Ishikawa (cell line): ENCODE measurements at regions not wholly inside any gene's neighbourhood (a gene's known extent, or its start where the extent isn't known, plus 50 kb on each side); places are given as distances from the start of the nearest gene placed in this dataset.

Source experiments
- CEBPB ChIP-seq: IDR thresholded peaks from 2 replicates; pipeline ENCODE4 v1.6.1; 2012
- CREB1 ChIP-seq: IDR thresholded peaks from 2 replicates; pipeline ENCODE4 v1.6.1; 2012; ENCODE audit warnings: low read depth
- EGR1 ChIP-seq: IDR thresholded peaks from 2 replicates; pipeline ENCODE4 v1.6.1; 2012
- EP300 ChIP-seq: IDR thresholded peaks from 2 replicates; pipeline ENCODE4 v1.6.1; 2012; ENCODE audit warnings: borderline replicate concordance
- FOXM1 ChIP-seq: IDR thresholded peaks from 2 replicates; pipeline ENCODE4 v1.6.1; 2012; ENCODE audit warnings: low read depth, borderline replicate concordance
- NFIC ChIP-seq: IDR thresholded peaks from 2 replicates; pipeline ENCODE4 v1.6.1; 2012
- RAD21 ChIP-seq: IDR thresholded peaks from 2 replicates; pipeline ENCODE4 v1.6.1; 2012; ENCODE audit warnings: low read depth
- TAF1 ChIP-seq: IDR thresholded peaks from 2 replicates; pipeline ENCODE4 v1.6.1; 2012; ENCODE audit warnings: low read depth, mild to moderate bottlenecking
- TCF12 ChIP-seq: IDR thresholded peaks from 2 replicates; pipeline ENCODE4 v1.6.1; 2012; ENCODE audit warnings: low read depth
- TEAD4 ChIP-seq: IDR thresholded peaks from 2 replicates; pipeline ENCODE4 v1.6.1; 2012
- YY1 ChIP-seq: IDR thresholded peaks from 2 replicates; pipeline ENCODE4 v1.6.1; 2012; ENCODE audit warnings: low read depth
- ZBTB7A ChIP-seq: IDR thresholded peaks from 2 replicates; pipeline ENCODE4 v1.6.1; 2012; ENCODE audit warnings: low read depth
- TF ChIP-seq, protein P1 (sequence below): IDR thresholded peaks from 2 replicates; pipeline ENCODE4 v1.6.1; 2012
- TF ChIP-seq, protein P2 (sequence below): IDR thresholded peaks from 2 replicates; pipeline ENCODE4 v1.6.1; 2012
- TF ChIP-seq, protein P3 (sequence below): IDR thresholded peaks from 2 replicates; pipeline ENCODE4 v1.6.1; 2012; ENCODE audit warnings: low read depth, mild to moderate bottlenecking

GRCh38 chr2:64258566-64258965, 114.3 kb upstream of the PELI1 start:
- TF ChIP-seq TCF12: no peak
- TF ChIP-seq, protein P1, sequence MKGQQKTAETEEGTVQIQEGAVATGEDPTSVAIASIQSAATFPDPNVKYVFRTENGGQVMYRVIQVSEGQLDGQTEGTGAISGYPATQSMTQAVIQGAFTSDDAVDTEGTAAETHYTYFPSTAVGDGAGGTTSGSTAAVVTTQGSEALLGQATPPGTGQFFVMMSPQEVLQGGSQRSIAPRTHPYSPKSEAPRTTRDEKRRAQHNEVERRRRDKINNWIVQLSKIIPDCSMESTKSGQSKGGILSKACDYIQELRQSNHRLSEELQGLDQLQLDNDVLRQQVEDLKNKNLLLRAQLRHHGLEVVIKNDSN: no peak

DNA sequence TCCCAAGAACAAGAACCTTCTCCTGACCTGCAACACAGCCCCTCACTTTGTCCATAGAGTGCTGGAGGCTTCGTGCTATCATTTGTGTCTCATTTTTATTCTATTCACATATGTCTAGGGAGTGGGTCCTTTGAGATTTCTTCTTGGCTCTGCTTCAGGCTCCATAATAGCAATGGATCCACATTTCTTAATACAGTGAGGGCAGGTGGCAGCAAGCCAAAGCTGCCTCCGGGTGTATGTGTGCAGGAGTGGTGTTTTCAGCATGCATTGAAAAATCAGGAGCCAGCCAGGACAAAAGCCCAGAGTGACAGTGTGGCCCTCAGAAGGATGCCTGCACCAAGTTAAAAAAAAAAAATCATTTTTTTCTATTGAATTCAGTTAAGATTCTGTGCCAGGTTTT, 115.1 kb upstream of the PELI1 start:
- no peak for TF ChIP-seq YY1
- TF ChIP-seq NFIC: 0 out of 2 replicates have a peak, but pooled peaks have one; percentile 31
- no peak for TF ChIP-seq FOXM1
- no peak for TF ChIP-seq TCF12
- no peak for TF ChIP-seq CEBPB

- TF ChIP-seq, protein P1: no peak
- TF ChIP-seq CREB1 (no peak), RAD21 (no peak), TAF1 (no peak), YY1 (no peak), EGR1 (no peak), ZBTB7A (no peak)
- TF ChIP-seq, protein P2, sequence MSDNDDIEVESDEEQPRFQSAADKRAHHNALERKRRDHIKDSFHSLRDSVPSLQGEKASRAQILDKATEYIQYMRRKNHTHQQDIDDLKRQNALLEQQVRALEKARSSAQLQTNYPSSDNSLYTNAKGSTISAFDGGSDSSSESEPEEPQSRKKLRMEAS: no peak
- TF ChIP-seq, protein P3, sequence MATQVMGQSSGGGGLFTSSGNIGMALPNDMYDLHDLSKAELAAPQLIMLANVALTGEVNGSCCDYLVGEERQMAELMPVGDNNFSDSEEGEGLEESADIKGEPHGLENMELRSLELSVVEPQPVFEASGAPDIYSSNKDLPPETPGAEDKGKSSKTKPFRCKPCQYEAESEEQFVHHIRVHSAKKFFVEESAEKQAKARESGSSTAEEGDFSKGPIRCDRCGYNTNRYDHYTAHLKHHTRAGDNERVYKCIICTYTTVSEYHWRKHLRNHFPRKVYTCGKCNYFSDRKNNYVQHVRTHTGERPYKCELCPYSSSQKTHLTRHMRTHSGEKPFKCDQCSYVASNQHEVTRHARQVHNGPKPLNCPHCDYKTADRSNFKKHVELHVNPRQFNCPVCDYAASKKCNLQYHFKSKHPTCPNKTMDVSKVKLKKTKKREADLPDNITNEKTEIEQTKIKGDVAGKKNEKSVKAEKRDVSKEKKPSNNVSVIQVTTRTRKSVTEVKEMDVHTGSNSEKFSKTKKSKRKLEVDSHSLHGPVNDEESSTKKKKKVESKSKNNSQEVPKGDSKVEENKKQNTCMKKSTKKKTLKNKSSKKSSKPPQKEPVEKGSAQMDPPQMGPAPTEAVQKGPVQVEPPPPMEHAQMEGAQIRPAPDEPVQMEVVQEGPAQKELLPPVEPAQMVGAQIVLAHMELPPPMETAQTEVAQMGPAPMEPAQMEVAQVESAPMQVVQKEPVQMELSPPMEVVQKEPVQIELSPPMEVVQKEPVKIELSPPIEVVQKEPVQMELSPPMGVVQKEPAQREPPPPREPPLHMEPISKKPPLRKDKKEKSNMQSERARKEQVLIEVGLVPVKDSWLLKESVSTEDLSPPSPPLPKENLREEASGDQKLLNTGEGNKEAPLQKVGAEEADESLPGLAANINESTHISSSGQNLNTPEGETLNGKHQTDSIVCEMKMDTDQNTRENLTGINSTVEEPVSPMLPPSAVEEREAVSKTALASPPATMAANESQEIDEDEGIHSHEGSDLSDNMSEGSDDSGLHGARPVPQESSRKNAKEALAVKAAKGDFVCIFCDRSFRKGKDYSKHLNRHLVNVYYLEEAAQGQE: no peak
Observed at GRCh38 chr2:64260093-64260803, 116.0 kb upstream of the PELI1 start.

DNA sequence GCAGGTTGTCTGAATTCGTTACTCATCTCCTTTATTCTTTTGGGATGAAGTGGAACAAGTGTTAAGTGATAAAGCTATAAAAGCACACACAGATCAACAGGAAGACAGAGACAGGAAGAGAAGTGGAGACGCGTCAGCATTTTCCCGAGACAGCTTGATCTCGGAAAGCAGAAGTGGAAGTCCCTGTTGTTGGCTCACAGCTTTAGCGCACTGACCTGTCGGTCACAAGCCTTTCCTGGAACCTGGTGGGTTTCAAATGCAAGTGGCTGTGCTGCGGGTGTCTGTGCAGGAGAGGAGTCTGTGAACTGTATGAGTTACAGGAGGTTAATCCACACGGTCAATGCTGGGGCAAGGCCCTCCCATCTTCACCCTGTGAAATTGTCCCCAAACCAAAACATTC, 116.6 kb upstream of the PELI1 start:
- no peak for TF ChIP-seq RAD21
- no peak for TF ChIP-seq EGR1
- no peak for TF ChIP-seq TAF1
- TF ChIP-seq CEBPB: no peak
- no peak for TF ChIP-seq ZBTB7A
- no peak for TF ChIP-seq CREB1

DNA sequence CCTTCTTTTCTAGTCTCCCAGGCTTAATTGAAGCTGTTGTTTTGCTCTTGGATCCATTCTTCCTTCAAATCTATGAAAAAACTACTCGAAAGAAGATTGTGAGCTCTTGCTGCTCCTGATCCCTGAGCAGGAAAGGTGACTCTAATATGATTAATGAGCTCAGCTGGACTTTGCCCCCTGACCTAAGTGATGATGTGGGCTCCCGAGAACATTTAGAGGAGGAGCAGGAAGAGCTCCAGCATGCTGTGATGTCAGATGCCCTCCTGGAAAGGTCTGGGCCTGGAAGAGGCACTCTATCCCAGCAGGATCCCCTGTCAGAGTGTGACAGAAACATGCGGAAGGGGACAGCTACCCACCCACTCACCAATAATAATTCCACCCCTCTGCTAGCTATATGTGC, 117.9 kb upstream of the PELI1 start:
- TF ChIP-seq CEBPB (no peak), TCF12 (no peak), FOXM1 (no peak), TAF1 (no peak), CREB1 (no peak), NFIC (no peak), RAD21 (no peak), TEAD4 (no peak), YY1 (no peak), ZBTB7A (no peak), EGR1 (no peak), EP300 (no peak)
- TF ChIP-seq, protein P2: no peak
- TF ChIP-seq, protein P3: no peak
- TF ChIP-seq, protein P1: no peak

DNA sequence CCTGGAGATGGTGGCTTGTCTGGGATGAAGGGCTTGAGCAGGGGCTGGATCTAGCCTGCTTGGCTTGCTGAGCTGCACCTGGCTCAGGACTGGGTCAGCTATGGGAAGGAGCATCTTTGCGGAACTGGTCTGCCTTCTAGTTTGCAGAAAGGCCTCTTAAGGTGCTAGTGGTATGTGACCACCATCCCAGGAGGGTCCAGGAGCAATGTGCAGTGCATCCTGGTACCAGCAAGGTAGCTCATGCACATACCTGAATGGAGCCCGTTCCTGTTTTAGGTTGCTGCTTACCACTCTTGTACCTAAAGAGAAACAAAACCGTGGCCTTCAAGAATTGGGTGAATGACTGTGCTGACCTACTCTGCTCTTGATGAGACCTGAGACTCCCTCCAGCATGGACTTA, 118.6 kb upstream of the PELI1 start:
- TF ChIP-seq NFIC (no peak), FOXM1 (no peak), RAD21 (no peak), ZBTB7A (no peak), TEAD4 (no peak), TAF1 (no peak), CEBPB (no peak), YY1 (no peak), CREB1 (no peak), EP300 (no peak), TCF12 (no peak), EGR1 (no peak)
- TF ChIP-seq, protein P3: no peak
- TF ChIP-seq, protein P1: no peak
- TF ChIP-seq, protein P2: no peak
